Activated naive CD4-positive, alpha-beta T cell treated with anti-CD3 and anti-CD28 coated beads, Interleukin-2, amount 50 U/mL, for 24 hours (primary cell): ENCODE measurements at regions not wholly inside any gene's neighbourhood (a gene's known extent, or its start where the extent isn't known, plus 50 kb on each side); places are given as distances from the start of the nearest gene placed in this dataset.
"Not testable (repeated sequence)": the region's sequence is repeated elsewhere in the genome, so short reads cannot be mapped to it uniquely, and the experiment has no call there.

Experiments used
- H3K27ac Mint-ChIP-seq: one replicate; pipeline ENCODE4 v1.8.0; 2021; ENCODE audit warnings: mild to moderate bottlenecking, mixed read lengths
- H3K27me3 Mint-ChIP-seq: one replicate; pipeline ENCODE4 v1.8.0; 2021; ENCODE audit warnings: mixed read lengths
- H3K36me3 Mint-ChIP-seq: one replicate; pipeline ENCODE4 v1.8.0; 2021; ENCODE audit warnings: mixed read lengths
- H3K4me1 Mint-ChIP-seq: one replicate; pipeline ENCODE4 v1.8.0; 2021; ENCODE audit warnings: mixed read lengths
- H3K4me3 Mint-ChIP-seq: one replicate; pipeline ENCODE4 v1.8.0; 2021; ENCODE audit warnings: mild to moderate bottlenecking, mixed read lengths
- H3K9me3 Mint-ChIP-seq: one replicate; pipeline ENCODE4 v1.8.0; 2021; ENCODE audit warnings: mixed read lengths

- H3K4me3 Mint-ChIP-seq, result no peak overlapping the region
- peaks cover 3% of the 10 kb centered on the region for H3K36me3 Mint-ChIP-seq
- H3K9me3 Mint-ChIP-seq, result no peaks in the 10 kb centered on the region
- no peak overlapping the region for H3K27ac Mint-ChIP-seq
- H3K4me1 Mint-ChIP-seq, result no peaks in the 10 kb centered on the region
- H3K27me3 Mint-ChIP-seq, result no peaks in the 10 kb centered on the region
Measured at GRCh38 chr13:99734013-99734693, 232.9 kb downstream of the TM9SF2 start.

GRCh38 chr13:99733346-99733745 is 232.1 kb downstream of the TM9SF2 start:
- H3K4me3 Mint-ChIP-seq, result no peak overlapping the region
- H3K9me3 Mint-ChIP-seq, result no peaks in the 10 kb centered on the region
- peaks cover 3% of the 10 kb centered on the region for H3K36me3 Mint-ChIP-seq
- no peaks in the 10 kb centered on the region for H3K27me3 Mint-ChIP-seq
- H3K27ac Mint-ChIP-seq, result no peak overlapping the region
- no peaks in the 10 kb centered on the region for H3K4me1 Mint-ChIP-seq

GRCh38 chr13:99731747-99732146 is 230.5 kb downstream of the TM9SF2 start:
- Mint-ChIP-seq H3K9me3 (no peaks in the 10 kb centered on the region), H3K27me3 (no peaks in the 10 kb centered on the region), H3K4me1 (no peaks in the 10 kb centered on the region), H3K27ac (no peak overlapping the region), H3K4me3 (no peak overlapping the region), H3K36me3 (peaks cover 5% of the 10 kb centered on the region)

- H3K27me3 Mint-ChIP-seq, result no peaks in the 10 kb centered on the region
- H3K27ac Mint-ChIP-seq, result no peak overlapping the region
- no peaks in the 10 kb centered on the region for H3K4me1 Mint-ChIP-seq
- H3K36me3 Mint-ChIP-seq, result peaks cover 5% of the 10 kb centered on the region
- no peaks in the 10 kb centered on the region for H3K9me3 Mint-ChIP-seq
- H3K4me3 Mint-ChIP-seq, result no peak overlapping the region
Measured at GRCh38 chr13:99730403-99730802, 229.1 kb downstream of the TM9SF2 start.

GRCh38 chr13:99729745-99730144 is 228.5 kb downstream of the TM9SF2 start:
- H3K27me3 Mint-ChIP-seq, result no peaks in the 10 kb centered on the region
- no peak overlapping the region for H3K27ac Mint-ChIP-seq
- no peak overlapping the region for H3K4me3 Mint-ChIP-seq
- H3K9me3 Mint-ChIP-seq, result no peaks in the 10 kb centered on the region
- H3K36me3 Mint-ChIP-seq, result peaks cover 5% of the 10 kb centered on the region
- H3K4me1 Mint-ChIP-seq, result no peaks in the 10 kb centered on the region

DNA sequence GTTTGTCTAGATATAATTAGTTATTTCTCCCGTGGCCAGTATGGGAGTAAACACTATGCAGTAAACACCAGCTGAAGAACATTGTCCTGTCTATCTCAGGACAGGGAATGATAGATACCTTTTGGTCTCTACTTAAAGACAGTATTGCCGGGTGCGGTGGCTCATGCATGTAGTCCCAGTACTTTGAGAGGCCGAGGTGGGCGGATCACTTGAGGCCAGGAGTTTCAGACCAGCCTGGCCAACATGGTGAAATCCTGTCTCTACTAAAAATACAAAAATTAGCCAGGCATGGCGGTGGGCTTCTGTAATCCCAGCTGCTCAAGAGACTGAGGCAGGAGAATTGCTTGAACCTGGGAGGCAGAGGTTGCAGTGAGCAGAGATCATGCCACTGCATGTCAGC is 226.4 kb downstream of the TM9SF2 start:
- not testable (repeated sequence) for H3K27me3 Mint-ChIP-seq, H3K36me3 Mint-ChIP-seq, H3K9me3 Mint-ChIP-seq, H3K27ac Mint-ChIP-seq, H3K4me3 Mint-ChIP-seq, H3K4me1 Mint-ChIP-seq

DNA sequence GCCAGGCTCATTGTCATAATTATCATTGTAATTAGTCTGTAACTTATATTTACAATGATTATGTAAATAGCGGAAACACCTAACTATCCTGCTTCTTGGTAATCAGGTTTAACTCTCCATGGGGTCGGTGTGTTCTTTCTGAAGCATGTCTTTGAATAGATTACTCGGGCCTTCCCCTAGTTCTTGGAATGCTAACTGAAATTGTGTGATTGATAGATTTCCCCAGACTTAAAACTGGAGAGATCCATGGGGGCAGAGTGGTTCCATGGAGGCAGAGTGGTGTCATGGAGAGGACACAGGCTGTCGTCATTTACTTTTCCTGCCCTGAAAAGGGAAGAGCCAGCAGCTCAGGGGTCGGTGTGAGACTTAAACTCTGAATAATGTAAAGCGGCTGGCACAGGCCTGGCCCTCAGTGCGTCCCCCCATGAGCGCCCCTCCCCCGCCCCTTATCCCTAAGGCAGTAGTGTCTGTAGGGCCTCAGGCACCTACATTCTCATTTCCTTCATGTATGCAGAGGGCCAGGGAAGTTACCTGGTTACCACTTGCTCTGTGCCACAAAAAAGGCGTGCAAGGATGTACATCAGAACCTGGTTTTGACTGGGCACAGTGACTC is 225.1 kb downstream of the TM9SF2 start:
- Mint-ChIP-seq H3K36me3 (peaks cover 5% of the 10 kb centered on the region), H3K27me3 (no peaks in the 10 kb centered on the region), H3K9me3 (no peaks in the 10 kb centered on the region), H3K4me3 (no peak overlapping the region), H3K27ac (no peak overlapping the region), H3K4me1 (no peaks in the 10 kb centered on the region)

- no peak overlapping the region for H3K27ac Mint-ChIP-seq
- no peaks in the 10 kb centered on the region for H3K4me1 Mint-ChIP-seq
- peaks cover 5% of the 10 kb centered on the region for H3K36me3 Mint-ChIP-seq
- no peak overlapping the region for H3K4me3 Mint-ChIP-seq
- no peaks in the 10 kb centered on the region for H3K9me3 Mint-ChIP-seq
- H3K27me3 Mint-ChIP-seq, result no peaks in the 10 kb centered on the region
Measured at GRCh38 chr13:99725644-99726043, 224.4 kb downstream of the TM9SF2 start.

- no peak overlapping the region for H3K27ac Mint-ChIP-seq
- H3K4me1 Mint-ChIP-seq, result no peaks in the 10 kb centered on the region
Measured at GRCh38 chr13:99724633-99725517, 223.6 kb downstream of the TM9SF2 start.

DNA sequence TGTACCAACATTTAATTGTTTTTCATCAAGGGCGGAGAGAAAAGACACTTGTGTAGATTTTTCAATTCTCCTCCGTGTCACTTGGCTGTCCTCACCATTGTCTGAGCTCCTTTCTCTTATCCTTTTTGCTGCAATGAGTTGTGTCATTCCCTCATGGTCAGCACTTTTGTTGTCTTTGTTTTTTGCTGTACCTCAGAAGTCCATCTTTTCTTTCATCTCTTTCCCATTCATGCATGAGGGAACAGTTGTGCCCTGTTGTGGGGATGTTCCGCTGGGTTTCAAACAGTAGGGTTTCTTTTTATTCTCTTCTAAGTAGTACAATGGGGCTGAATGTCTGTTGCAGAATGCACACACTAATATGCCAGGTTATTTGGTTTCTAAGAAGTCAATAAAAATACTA is 222.6 kb downstream of the TM9SF2 start:
- H3K4me3 Mint-ChIP-seq, result no peak overlapping the region
- no peaks in the 10 kb centered on the region for H3K4me1 Mint-ChIP-seq
- H3K36me3 Mint-ChIP-seq, result peaks cover 2% of the 10 kb centered on the region
- no peak overlapping the region for H3K27ac Mint-ChIP-seq
- H3K9me3 Mint-ChIP-seq, result no peaks in the 10 kb centered on the region
- no peaks in the 10 kb centered on the region for H3K27me3 Mint-ChIP-seq

More at GRCh38 chr13:99724633-99725517, 223.6 kb downstream of the TM9SF2 start:
- Mint-ChIP-seq H3K9me3 (no peaks in the 10 kb centered on the region), H3K36me3 (peaks cover 5% of the 10 kb centered on the region), H3K4me3 (no peak overlapping the region), H3K27me3 (no peaks in the 10 kb centered on the region)

DNA sequence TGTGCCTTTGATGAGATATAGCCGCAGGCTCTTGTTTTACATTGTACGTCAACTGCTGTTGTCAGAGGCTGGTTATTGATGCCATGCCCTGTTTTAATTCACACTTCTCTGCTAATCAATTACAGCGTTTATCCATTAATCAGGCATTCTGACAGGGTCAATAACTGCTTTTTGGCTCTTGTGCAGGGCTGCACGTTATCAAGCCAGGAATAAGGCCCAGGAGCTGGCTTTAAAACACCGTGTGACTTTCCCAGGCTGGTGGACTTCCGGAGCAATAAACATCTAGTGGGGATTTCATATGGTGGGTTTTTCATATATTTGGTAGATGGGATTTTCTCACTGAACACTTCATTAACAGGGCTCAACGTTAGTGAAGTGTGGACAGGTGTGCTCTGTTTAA is 221.7 kb downstream of the TM9SF2 start:
- no peak overlapping the region for H3K4me3 Mint-ChIP-seq
- no peaks in the 10 kb centered on the region for H3K4me1 Mint-ChIP-seq
- no peak overlapping the region for H3K27ac Mint-ChIP-seq
- no peaks in the 10 kb centered on the region for H3K27me3 Mint-ChIP-seq
- H3K9me3 Mint-ChIP-seq, result no peaks in the 10 kb centered on the region
- H3K36me3 Mint-ChIP-seq, result peaks cover 2% of the 10 kb centered on the region

- Mint-ChIP-seq H3K36me3 (peaks cover 1% of the 10 kb centered on the region), H3K4me1 (no peaks in the 10 kb centered on the region), H3K9me3 (no peaks in the 10 kb centered on the region), H3K27ac (no peak overlapping the region), H3K4me3 (no peak overlapping the region), H3K27me3 (no peaks in the 10 kb centered on the region)
Measured at GRCh38 chr13:99722338-99722818, 221.1 kb downstream of the TM9SF2 start.

DNA sequence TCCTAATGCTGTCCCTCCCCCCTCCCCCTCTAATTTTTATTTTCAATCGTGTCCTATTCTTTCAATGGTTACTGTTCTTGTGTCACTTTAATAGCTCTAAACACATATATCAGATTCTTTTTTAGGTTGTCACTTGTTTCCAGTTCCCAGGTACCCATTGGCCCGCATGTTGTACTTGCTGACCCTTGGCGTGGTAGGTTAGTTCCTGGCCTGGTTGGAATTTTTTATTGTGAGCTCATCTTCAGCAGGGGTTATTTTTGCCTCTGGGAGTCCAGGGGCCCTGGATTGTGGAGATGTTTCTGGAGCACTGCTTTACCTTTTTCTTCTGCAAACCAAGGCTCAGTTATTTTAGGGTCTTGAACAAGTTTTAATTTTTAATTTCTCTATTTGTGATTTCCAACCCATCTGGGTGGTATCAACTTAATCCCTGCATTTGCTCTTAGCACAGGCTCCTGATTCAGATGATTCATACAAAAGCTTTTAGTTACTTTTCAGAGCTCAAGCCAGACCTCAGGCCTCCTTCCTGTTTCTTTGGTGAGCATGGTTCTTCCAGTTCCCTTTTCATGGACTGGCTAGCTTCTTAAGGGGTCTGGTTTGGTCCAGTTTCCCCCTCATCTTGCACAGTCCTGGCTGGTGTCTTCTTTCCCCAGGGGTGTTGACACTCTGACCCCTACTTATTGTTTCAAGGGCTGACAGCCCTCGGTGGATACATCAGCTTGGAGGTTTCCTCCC is 220.5 kb downstream of the TM9SF2 start:
- Mint-ChIP-seq H3K27ac (no peak overlapping the region), H3K9me3 (no peaks in the 10 kb centered on the region), H3K27me3 (no peaks in the 10 kb centered on the region), H3K4me1 (no peaks in the 10 kb centered on the region), H3K4me3 (no peak overlapping the region), H3K36me3 (no peaks in the 10 kb centered on the region)

GRCh38 chr13:99717959-99718674 is 216.8 kb downstream of the TM9SF2 start:
- Mint-ChIP-seq H3K9me3 (no peaks in the 10 kb centered on the region), H3K4me3 (no peak overlapping the region), H3K36me3 (no peaks in the 10 kb centered on the region), H3K27ac (no peak overlapping the region), H3K4me1 (no peaks in the 10 kb centered on the region), H3K27me3 (no peaks in the 10 kb centered on the region)

DNA sequence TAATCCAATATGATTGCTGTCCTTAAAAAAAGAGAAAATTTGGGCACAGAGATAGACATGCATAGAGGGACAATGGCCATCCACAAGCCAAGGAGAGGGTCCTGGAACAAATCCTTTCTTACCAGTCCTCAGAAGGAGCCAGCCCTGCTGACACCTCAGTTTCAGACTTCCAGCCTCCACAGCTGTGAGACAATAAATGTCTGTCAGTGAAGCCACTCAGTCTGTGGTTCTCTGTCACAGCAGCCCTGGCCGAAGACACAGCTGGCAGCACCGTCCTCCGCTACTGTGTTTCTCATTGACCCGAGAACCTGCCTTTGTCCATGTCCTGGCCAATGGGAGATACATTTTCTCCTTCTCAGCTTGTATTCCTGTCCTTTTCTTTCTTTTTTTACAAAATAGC is 207.9 kb downstream of the TM9SF2 start:
- no peaks in the 10 kb centered on the region for H3K9me3 Mint-ChIP-seq
- H3K27me3 Mint-ChIP-seq, result no peaks in the 10 kb centered on the region
- H3K36me3 Mint-ChIP-seq, result peaks cover 3% of the 10 kb centered on the region
- no peaks in the 10 kb centered on the region for H3K4me1 Mint-ChIP-seq
- no peak overlapping the region for H3K27ac Mint-ChIP-seq
- no peak overlapping the region for H3K4me3 Mint-ChIP-seq
